ENCODE measurements at regions not wholly inside any gene's neighbourhood (a gene's known extent, or its start where the extent isn't known, plus 50 kb on each side); places are given as distances from the start of the nearest gene placed in this dataset.
"Not testable (repeated sequence)": the region's sequence is repeated elsewhere in the genome, so short reads cannot be mapped to it uniquely, and the experiment has no call there.

- not testable (repeated sequence) for TF ChIP-seq EZH2 (IDR thresholded peaks at IDR 0.05); POLR2AphosphoS5 (IDR thresholded peaks at IDR 0.05; ENCODE audit: borderline replicate concordance, low read depth, low read length)
These were observed 165.9 kb downstream of the SMARCA1 start for GRCh38 chrX:129357428-129357827.

Data from SK-N-MC (cell line).